ENCODE measurements at regions not wholly inside any gene's neighbourhood (a gene's known extent, or its start where the extent isn't known, plus 50 kb on each side); places are given as distances from the start of the nearest gene placed in this dataset.

DNA sequence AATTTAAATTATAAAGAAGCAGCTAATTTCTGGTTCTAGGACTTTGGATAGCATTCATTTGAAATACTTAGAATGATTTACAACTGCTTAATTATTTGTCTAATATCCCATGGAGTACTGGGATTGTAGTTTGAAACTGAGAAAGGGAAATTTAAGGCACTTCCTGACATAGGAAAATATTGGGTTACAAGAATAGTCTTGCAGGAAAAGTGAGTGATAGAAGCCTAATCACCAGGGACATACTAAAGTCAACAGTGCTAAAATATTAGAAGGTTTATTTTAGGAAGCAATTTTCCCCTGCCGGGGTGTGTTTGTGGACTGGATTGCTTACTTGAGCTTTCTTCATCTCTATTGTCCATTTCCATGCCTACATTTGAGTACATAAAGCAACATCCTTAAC is 661.6 kb downstream of the ADGRL2 start:
- no peak overlapping the region for H3K27ac ChIP-seq (replicated peaks)

DNA sequence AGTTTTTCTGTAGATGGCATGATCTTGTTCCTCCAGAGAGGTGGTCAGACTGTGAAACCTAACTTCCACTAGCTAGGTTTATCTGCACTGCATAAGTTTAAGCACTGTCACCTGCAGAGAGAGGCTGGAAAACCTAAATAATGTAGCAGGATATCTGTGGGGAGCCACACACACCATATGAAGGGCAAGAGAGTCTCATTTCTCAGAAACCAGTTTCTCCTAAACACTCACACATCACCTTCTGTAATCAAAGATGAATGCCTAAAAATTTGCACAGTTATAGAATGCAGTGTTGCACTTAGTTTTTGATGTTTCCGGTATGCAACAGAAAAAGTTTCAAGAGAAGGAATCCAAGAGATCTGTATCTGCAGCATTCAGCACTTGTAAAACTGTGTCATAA is 654.6 kb downstream of the ADGRL2 start:
- Histone ChIP-seq H3K4me1 (no peaks in the 10 kb centered on the region), H3K4me3 (no peak overlapping the region), H3K27ac (replicated peaks) (no peak overlapping the region), H3K27me3 (ENCODE audit: low read depth) (no peaks in the 10 kb centered on the region), H3K9me3 (replicated peaks) (peaks cover 40% of the 10 kb centered on the region), H3K36me3 (no peaks in the 10 kb centered on the region)
- no peak for DNase-seq
- TF ChIP-seq, protein P1, sequence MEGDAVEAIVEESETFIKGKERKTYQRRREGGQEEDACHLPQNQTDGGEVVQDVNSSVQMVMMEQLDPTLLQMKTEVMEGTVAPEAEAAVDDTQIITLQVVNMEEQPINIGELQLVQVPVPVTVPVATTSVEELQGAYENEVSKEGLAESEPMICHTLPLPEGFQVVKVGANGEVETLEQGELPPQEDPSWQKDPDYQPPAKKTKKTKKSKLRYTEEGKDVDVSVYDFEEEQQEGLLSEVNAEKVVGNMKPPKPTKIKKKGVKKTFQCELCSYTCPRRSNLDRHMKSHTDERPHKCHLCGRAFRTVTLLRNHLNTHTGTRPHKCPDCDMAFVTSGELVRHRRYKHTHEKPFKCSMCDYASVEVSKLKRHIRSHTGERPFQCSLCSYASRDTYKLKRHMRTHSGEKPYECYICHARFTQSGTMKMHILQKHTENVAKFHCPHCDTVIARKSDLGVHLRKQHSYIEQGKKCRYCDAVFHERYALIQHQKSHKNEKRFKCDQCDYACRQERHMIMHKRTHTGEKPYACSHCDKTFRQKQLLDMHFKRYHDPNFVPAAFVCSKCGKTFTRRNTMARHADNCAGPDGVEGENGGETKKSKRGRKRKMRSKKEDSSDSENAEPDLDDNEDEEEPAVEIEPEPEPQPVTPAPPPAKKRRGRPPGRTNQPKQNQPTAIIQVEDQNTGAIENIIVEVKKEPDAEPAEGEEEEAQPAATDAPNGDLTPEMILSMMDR (IDR thresholded peaks at IDR 0.05; ENCODE audit: borderline replicate concordance): no peak
- intact Hi-C loops (cut with micrococcal nuclease): no loop called here

More for the DNA sequence above, 661.6 kb downstream of the ADGRL2 start:
- no peaks in the 10 kb centered on the region for H3K36me3 ChIP-seq
- no peaks in the 10 kb centered on the region for H3K9me3 ChIP-seq (replicated peaks)
- H3K4me3 ChIP-seq: no peak overlapping the region
- peaks cover 8% of the 10 kb centered on the region for H3K4me1 ChIP-seq
- intact Hi-C loops (cut with micrococcal nuclease): no loop called here
- TF ChIP-seq, protein P1 (IDR thresholded peaks at IDR 0.05; ENCODE audit: borderline replicate concordance): no peak
- DNase-seq: no peak
- no peaks in the 10 kb centered on the region for H3K27me3 ChIP-seq (ENCODE audit: low read depth)

DNA sequence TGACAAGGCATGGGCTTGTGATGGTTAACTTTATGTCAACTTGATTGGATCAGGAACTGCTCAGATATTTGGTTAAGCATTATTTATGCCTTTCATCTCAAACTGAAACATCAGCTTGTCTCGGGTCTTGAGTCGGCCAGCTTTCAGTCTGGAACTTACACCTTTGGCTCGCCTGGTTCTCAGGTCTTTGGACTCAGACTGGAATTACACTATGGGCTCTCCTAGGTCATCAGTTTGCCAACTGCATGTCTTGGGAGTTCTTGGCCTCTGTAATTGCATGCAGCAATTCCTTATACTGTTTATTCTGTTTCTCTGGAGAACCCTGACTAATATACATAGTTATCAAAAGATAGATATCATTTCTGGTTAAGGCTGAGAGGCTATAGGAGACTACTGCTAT is 653.7 kb downstream of the ADGRL2 start:
- H3K4me3 ChIP-seq: no peak overlapping the region
- peaks cover 40% of the 10 kb centered on the region for H3K9me3 ChIP-seq (replicated peaks)
- no peaks in the 10 kb centered on the region for H3K36me3 ChIP-seq
- no peaks in the 10 kb centered on the region for H3K27me3 ChIP-seq (ENCODE audit: low read depth)
- H3K4me1 ChIP-seq: no peaks in the 10 kb centered on the region
- DNase-seq: no peak
- TF ChIP-seq, protein P1 (IDR thresholded peaks at IDR 0.05; ENCODE audit: borderline replicate concordance): no peak
- intact Hi-C loops (cut with micrococcal nuclease): no loop called here
- H3K27ac ChIP-seq (replicated peaks): no peak overlapping the region

DNA sequence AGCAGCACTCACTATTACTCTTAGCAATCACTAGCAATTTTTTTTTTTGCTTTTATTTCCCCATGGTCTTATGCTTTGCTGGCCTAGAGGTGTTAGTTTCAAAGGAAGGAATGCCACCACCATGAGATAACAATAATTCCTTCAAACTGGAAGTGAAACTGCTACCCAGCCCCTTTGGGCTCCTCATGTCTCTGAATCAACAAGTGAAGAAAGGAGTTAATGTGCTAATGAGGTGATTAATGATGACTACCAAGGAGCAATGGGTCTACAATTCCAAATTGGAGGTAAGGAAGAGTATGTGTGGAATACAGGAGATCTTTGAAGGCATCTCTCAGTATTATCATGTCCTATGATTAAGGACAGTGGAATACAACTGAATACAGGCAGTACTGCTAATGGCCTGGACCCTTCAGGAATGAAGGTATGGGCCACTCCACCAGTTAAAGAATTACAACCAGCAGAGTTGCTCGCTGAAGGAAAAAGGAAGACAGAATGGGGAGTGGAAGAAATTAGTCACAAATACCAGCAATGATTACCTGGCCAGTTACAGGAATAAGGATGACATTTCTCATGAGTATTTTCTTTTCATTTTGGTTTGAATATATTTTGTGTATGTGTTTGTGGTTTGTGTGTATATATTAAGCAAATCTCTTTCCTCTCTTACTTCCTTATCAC is 652.9 kb downstream of the ADGRL2 start:
- Histone ChIP-seq H3K27ac (replicated peaks) (no peak overlapping the region), H3K4me3 (no peak overlapping the region), H3K36me3 (no peaks in the 10 kb centered on the region), H3K27me3 (ENCODE audit: low read depth) (no peaks in the 10 kb centered on the region), H3K4me1 (no peaks in the 10 kb centered on the region), H3K9me3 (replicated peaks) (peaks cover 40% of the 10 kb centered on the region)
- DNase-seq: no peak
- intact Hi-C loops (cut with micrococcal nuclease): no loop called here
- TF ChIP-seq, protein P1 (IDR thresholded peaks at IDR 0.05; ENCODE audit: borderline replicate concordance): no peak

DNA sequence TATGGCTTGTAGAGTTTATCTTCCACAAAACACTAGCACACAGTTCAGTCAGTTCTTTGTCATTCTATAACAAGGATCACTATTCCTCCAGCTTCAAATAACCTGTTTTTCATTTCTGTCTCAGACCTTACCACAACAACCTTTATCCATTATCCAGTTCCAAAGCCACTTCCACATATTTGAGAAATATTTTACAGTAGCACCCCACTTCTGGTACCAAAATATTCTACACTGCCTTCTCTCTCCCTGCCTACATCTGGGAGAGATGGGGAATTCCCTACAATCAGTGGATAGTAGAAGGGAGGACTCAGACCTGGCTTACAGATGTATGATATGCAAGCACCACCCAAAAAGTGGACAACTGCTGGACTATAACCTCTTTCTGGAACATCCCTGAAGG is 651.4 kb downstream of the ADGRL2 start:
- H3K4me1 ChIP-seq: no peaks in the 10 kb centered on the region
- peaks cover 40% of the 10 kb centered on the region for H3K9me3 ChIP-seq (replicated peaks)
- no peak overlapping the region for H3K27ac ChIP-seq (replicated peaks)
- H3K36me3 ChIP-seq: no peaks in the 10 kb centered on the region
- H3K27me3 ChIP-seq (ENCODE audit: low read depth): no peaks in the 10 kb centered on the region
- TF ChIP-seq, protein P1 (IDR thresholded peaks at IDR 0.05; ENCODE audit: borderline replicate concordance): no peak
- intact Hi-C loops (cut with micrococcal nuclease): no loop called here
- no peak for DNase-seq
- H3K4me3 ChIP-seq: no peak overlapping the region

All from left ventricle myocardium inferior (tissue), 1 donor.